Effector memory CD4-positive, alpha-beta T cell (primary cell): ENCODE measurements at regions not wholly inside any gene's neighbourhood (a gene's known extent, or its start where the extent isn't known, plus 50 kb on each side); places are given as distances from the start of the nearest gene placed in this dataset.

Experiments
- DNase-seq, 3 donors: peaks; one replicate each; pipeline ENCODE4 v3.0.0-alpha.2; 2020
- H3K27ac ChIP-seq: 2 replicates; pipeline ENCODE4 v1.7.0; 2013; ENCODE audit warnings: mild to moderate bottlenecking, low read length, moderate library complexity; ENCODE audit not compliant: insufficient read depth, poor library complexity, severe bottlenecking
- H3K27me3 ChIP-seq: replicated peaks from 2 replicates; pipeline ENCODE4 v1.7.0; 2013; ENCODE audit warnings: mild to moderate bottlenecking, low read length; ENCODE audit not compliant: insufficient read depth, control insufficient read depth, poor library complexity, severe bottlenecking
- H3K36me3 ChIP-seq: 2 replicates; pipeline ENCODE4 v1.7.0; 2013; ENCODE audit warnings: mild to moderate bottlenecking, low read length, moderate library complexity; ENCODE audit not compliant: control insufficient read depth, insufficient read depth
- H3K4me1 ChIP-seq: 2 replicates; pipeline ENCODE4 v1.7.0; 2013; ENCODE audit warnings: low read length, mild to moderate bottlenecking; ENCODE audit not compliant: control insufficient read depth, insufficient read depth, poor library complexity, severe bottlenecking
- H3K4me3 ChIP-seq: 2 replicates; pipeline ENCODE4 v1.7.0; 2013; ENCODE audit warnings: low read length, low read depth, mild to moderate bottlenecking; ENCODE audit not compliant: insufficient read depth, poor library complexity, severe bottlenecking
- H3K9me3 ChIP-seq: 2 replicates; pipeline ENCODE4 v1.7.0; 2013; ENCODE audit warnings: mild to moderate bottlenecking, low read length, moderate library complexity; ENCODE audit not compliant: control insufficient read depth

GRCh38 chrY:12537226-12537854 is 163.7 kb upstream of the USP9Y start:
- Histone ChIP-seq H3K9me3 (no peaks in the 10 kb centered on the region), H3K36me3 (no peaks in the 10 kb centered on the region), H3K27ac (no peak overlapping the region), H3K4me3 (no peak overlapping the region), H3K27me3 (no peaks in the 10 kb centered on the region), H3K4me1 (no peaks in the 10 kb centered on the region)
- no peak for DNase-seq

GRCh38 chrY:12546746-12547420 is 154.1 kb upstream of the USP9Y start:
- H3K4me1 ChIP-seq: no peaks in the 10 kb centered on the region
- no peak overlapping the region for H3K27ac ChIP-seq
- H3K27me3 ChIP-seq: no peaks in the 10 kb centered on the region
- H3K9me3 ChIP-seq: no peaks in the 10 kb centered on the region
- no peak overlapping the region for H3K4me3 ChIP-seq
- no peaks in the 10 kb centered on the region for H3K36me3 ChIP-seq
- no peak for DNase-seq

- DNase-seq: no peak
- Histone ChIP-seq H3K36me3 (no peaks in the 10 kb centered on the region), H3K27me3 (no peaks in the 10 kb centered on the region), H3K4me3 (no peak overlapping the region), H3K27ac (no peak overlapping the region), H3K9me3 (no peaks in the 10 kb centered on the region), H3K4me1 (no peaks in the 10 kb centered on the region)
Measured at GRCh38 chrY:12552471-12553283, 148.4 kb upstream of the USP9Y start.

- Histone ChIP-seq H3K36me3 (no peaks in the 10 kb centered on the region), H3K4me1 (no peaks in the 10 kb centered on the region), H3K27me3 (no peaks in the 10 kb centered on the region), H3K4me3 (no peak overlapping the region), H3K27ac (no peak overlapping the region), H3K9me3 (no peaks in the 10 kb centered on the region)
- DNase-seq: no peak
Measured at GRCh38 chrY:12553909-12554308, 147.1 kb upstream of the USP9Y start.

- Histone ChIP-seq H3K36me3 (no peaks in the 10 kb centered on the region), H3K9me3 (no peaks in the 10 kb centered on the region), H3K4me1 (no peaks in the 10 kb centered on the region), H3K4me3 (no peak overlapping the region), H3K27ac (no peak overlapping the region), H3K27me3 (no peaks in the 10 kb centered on the region)
- DNase-seq: no peak
Measured at GRCh38 chrY:12555005-12555404, 146.0 kb upstream of the USP9Y start.

- DNase-seq: no peak
- no peaks in the 10 kb centered on the region for H3K9me3 ChIP-seq
- H3K4me1 ChIP-seq: no peaks in the 10 kb centered on the region
- no peaks in the 10 kb centered on the region for H3K27me3 ChIP-seq
- no peak overlapping the region for H3K4me3 ChIP-seq
- no peaks in the 10 kb centered on the region for H3K36me3 ChIP-seq
- no peak overlapping the region for H3K27ac ChIP-seq
Measured at GRCh38 chrY:12559007-12559406, 142.0 kb upstream of the USP9Y start.

- H3K27me3 ChIP-seq: no peaks in the 10 kb centered on the region
- no peak overlapping the region for H3K27ac ChIP-seq
- DNase-seq: no peak
- no peaks in the 10 kb centered on the region for H3K9me3 ChIP-seq
- H3K4me3 ChIP-seq: no peak overlapping the region
- no peaks in the 10 kb centered on the region for H3K4me1 ChIP-seq
- no peaks in the 10 kb centered on the region for H3K36me3 ChIP-seq
Measured at GRCh38 chrY:12576278-12576677, 124.8 kb upstream of the USP9Y start.

- Histone ChIP-seq H3K4me1 (no peaks in the 10 kb centered on the region), H3K27me3 (no peaks in the 10 kb centered on the region), H3K4me3 (no peak overlapping the region), H3K27ac (no peak overlapping the region), H3K9me3 (no peaks in the 10 kb centered on the region), H3K36me3 (no peaks in the 10 kb centered on the region)
- peak in 1 of 3 donors; percentile 0 for DNase-seq
Measured at GRCh38 chrY:12593532-12594216, 107.4 kb upstream of the USP9Y start.

- Histone ChIP-seq H3K4me1 (no peaks in the 10 kb centered on the region), H3K27ac (no peak overlapping the region), H3K36me3 (no peaks in the 10 kb centered on the region), H3K4me3 (no peak overlapping the region), H3K27me3 (no peaks in the 10 kb centered on the region), H3K9me3 (no peaks in the 10 kb centered on the region)
- DNase-seq: no peak
Measured at GRCh38 chrY:12598783-12599182, 102.2 kb upstream of the USP9Y start.
